Nephron progenitor cell (in vitro differentiated cells): ENCODE measurements at regions not wholly inside any gene's neighbourhood (a gene's known extent, or its start where the extent isn't known, plus 50 kb on each side); places are given as distances from the start of the nearest gene placed in this dataset.

Experiments used
- DNase-seq: peaks from one replicate; pipeline ENCODE4 v3.0.0; 2021
- H3K27ac Mint-ChIP-seq: 2 replicates; pipeline ENCODE4 v1.8.0; 2021; ENCODE audit warnings: mild to moderate bottlenecking, moderate library complexity, mixed read lengths
- H3K27me3 Mint-ChIP-seq: 2 replicates; pipeline ENCODE4 v1.8.0; 2021; ENCODE audit warnings: mild to moderate bottlenecking, low read depth, mixed read lengths; ENCODE audit not compliant: poor library complexity
- H3K36me3 Mint-ChIP-seq: 2 replicates; pipeline ENCODE4 v1.8.0; 2021; ENCODE audit warnings: low read depth, mixed read lengths
- H3K4me1 Mint-ChIP-seq: 2 replicates; pipeline ENCODE4 v1.8.0; 2021; ENCODE audit warnings: mixed read lengths
- H3K4me3 Mint-ChIP-seq: 2 replicates; pipeline ENCODE4 v1.8.0; 2021; ENCODE audit warnings: mild to moderate bottlenecking, moderate library complexity, mixed read lengths
- H3K9me3 Mint-ChIP-seq: 2 replicates; pipeline ENCODE4 v1.8.0; 2021; ENCODE audit warnings: mild to moderate bottlenecking, moderate library complexity, mixed read lengths
- CTCF ChIP-seq: fragments of 200-600 bp; sonication (generic); IDR thresholded peaks from 2 replicates; pipeline ENCODE4 v1.5.0; 2021; ENCODE audit warnings: antibody characterized with exemption

GRCh38 chr4:182093431-182093831 lies 149.8 kb upstream of the TENM3 start:
- no peak overlapping the region for H3K27ac Mint-ChIP-seq

GRCh38 chr4:182093935-182094334 lies 149.3 kb upstream of the TENM3 start:
- DNase-seq = no peak
- Mint-ChIP-seq H3K36me3 (no peaks in the 10 kb centered on the region), H3K4me1 (peaks cover 24% of the 10 kb centered on the region), H3K4me3 (no peak overlapping the region), H3K27me3 (peaks cover 4% of the 10 kb centered on the region), H3K9me3 (peaks cover 4% of the 10 kb centered on the region), H3K27ac (no peak overlapping the region)
- no peak for TF ChIP-seq CTCF

More at GRCh38 chr4:182093431-182093831, 149.8 kb upstream of the TENM3 start:
- peaks cover 4% of the 10 kb centered on the region for H3K27me3 Mint-ChIP-seq
- DNase-seq = no peak
- no peak for TF ChIP-seq CTCF
- H3K9me3 Mint-ChIP-seq = peaks cover 4% of the 10 kb centered on the region
- no peak overlapping the region for H3K4me3 Mint-ChIP-seq
- no peaks in the 10 kb centered on the region for H3K36me3 Mint-ChIP-seq
- H3K4me1 Mint-ChIP-seq = peaks cover 24% of the 10 kb centered on the region

- Mint-ChIP-seq H3K36me3 (no peaks in the 10 kb centered on the region), H3K27me3 (peaks cover 4% of the 10 kb centered on the region), H3K4me3 (no peak overlapping the region), H3K9me3 (peaks cover 4% of the 10 kb centered on the region), H3K27ac (no peak overlapping the region), H3K4me1 (no peaks in the 10 kb centered on the region)
- no peak for TF ChIP-seq CTCF
- DNase-seq = no peak
Measured at GRCh38 chr4:182101618-182102017, 141.6 kb upstream of the TENM3 start.

GRCh38 chr4:182102576-182102975 lies 140.6 kb upstream of the TENM3 start:
- DNase-seq = no peak

GRCh38 chr4:182103614-182104319 lies 139.4 kb upstream of the TENM3 start:
- TF ChIP-seq CTCF = no peak
- no peaks in the 10 kb centered on the region for H3K9me3 Mint-ChIP-seq

More at GRCh38 chr4:182102576-182102975, 140.6 kb upstream of the TENM3 start:
- peaks cover 4% of the 10 kb centered on the region for H3K9me3 Mint-ChIP-seq
- no peak for TF ChIP-seq CTCF
- no peaks in the 10 kb centered on the region for H3K36me3 Mint-ChIP-seq
- H3K27me3 Mint-ChIP-seq = peaks cover 4% of the 10 kb centered on the region
- no peak overlapping the region for H3K4me3 Mint-ChIP-seq
- H3K27ac Mint-ChIP-seq = no peak overlapping the region
- H3K4me1 Mint-ChIP-seq = peaks cover 7% of the 10 kb centered on the region

GRCh38 chr4:182105416-182105815 lies 137.8 kb upstream of the TENM3 start:
- no peaks in the 10 kb centered on the region for H3K9me3 Mint-ChIP-seq
- no peaks in the 10 kb centered on the region for H3K36me3 Mint-ChIP-seq
- DNase-seq = no peak
- TF ChIP-seq CTCF = no peak
- H3K27me3 Mint-ChIP-seq = peaks cover 11% of the 10 kb centered on the region
- no peak overlapping the region for H3K27ac Mint-ChIP-seq
- no peak overlapping the region for H3K4me3 Mint-ChIP-seq
- peaks cover 13% of the 10 kb centered on the region for H3K4me1 Mint-ChIP-seq

More at GRCh38 chr4:182103614-182104319, 139.4 kb upstream of the TENM3 start:
- Mint-ChIP-seq H3K36me3 (no peaks in the 10 kb centered on the region), H3K27me3 (peaks cover 6% of the 10 kb centered on the region), H3K4me3 (no peak overlapping the region), H3K27ac (no peak overlapping the region), H3K4me1 (peaks cover 13% of the 10 kb centered on the region)
- no peak for DNase-seq
